GM18868 (cell line): ENCODE measurements at regions not wholly inside any gene's neighbourhood (a gene's known extent, or its start where the extent isn't known, plus 50 kb on each side); places are given as distances from the start of the nearest gene placed in this dataset.
"Not testable (repeated sequence)": the region's sequence is repeated elsewhere in the genome, so short reads cannot be mapped to it uniquely, and the experiment has no call there.

Experiments used
- ATAC-seq: cut with Tn5 transposase; IDR thresholded peaks from one replicate; pipeline ENCODE4 v1.9.1; 2021; ENCODE audit warnings: mild to moderate bottlenecking, moderate library complexity; ENCODE audit not compliant: unreplicated experiment

- no peak for ATAC-seq
Observed at GRCh38 chr12:82300611-82301010, 57.6 kb downstream of the CCDC59 start.

GRCh38 chr12:82299319-82300025 lies 58.7 kb downstream of the CCDC59 start:
- ATAC-seq: no peak

GRCh38 chr12:82290415-82290814 lies 67.8 kb downstream of the CCDC59 start:
- no peak for ATAC-seq

GRCh38 chr12:82281335-82281734 lies 76.9 kb downstream of the CCDC59 start:
- not testable (repeated sequence) for ATAC-seq

- no peak for ATAC-seq
Observed at GRCh38 chr12:82279536-82280058, 78.6 kb downstream of the CCDC59 start.

GRCh38 chr12:82277582-82277981 lies 80.6 kb downstream of the CCDC59 start:
- no peak for ATAC-seq

GRCh38 chr12:82242729-82243128 lies 115.5 kb downstream of the CCDC59 start:
- no peak for ATAC-seq

- ATAC-seq: no peak
Observed at GRCh38 chr12:82225871-82226270, 132.3 kb downstream of the CCDC59 start.

- no peak for ATAC-seq
Observed at GRCh38 chr12:82223426-82223825, 134.8 kb downstream of the CCDC59 start.

- ATAC-seq: no peak
Observed at GRCh38 chr12:82216475-82216874, 141.7 kb downstream of the CCDC59 start.

GRCh38 chr12:82213761-82214160 lies 144.4 kb downstream of the CCDC59 start:
- ATAC-seq: no peak

- no peak for ATAC-seq
Observed at GRCh38 chr12:82210882-82211281, 147.3 kb downstream of the CCDC59 start.

- ATAC-seq: no peak
Observed at GRCh38 chr12:82209533-82209932, 148.7 kb downstream of the CCDC59 start.

GRCh38 chr12:82207556-82207955 lies 150.6 kb downstream of the CCDC59 start:
- no peak for ATAC-seq

GRCh38 chr12:82203086-82203485 lies 155.1 kb downstream of the CCDC59 start:
- ATAC-seq: no peak

GRCh38 chr12:82187595-82187994 lies 170.6 kb downstream of the CCDC59 start:
- ATAC-seq: no peak

- ATAC-seq: no peak
Observed at GRCh38 chr12:82187011-82187410, 171.2 kb downstream of the CCDC59 start.

- ATAC-seq: no peak
Observed at GRCh38 chr12:82186282-82186681, 171.9 kb downstream of the CCDC59 start.

GRCh38 chr12:82184844-82185243 lies 173.3 kb downstream of the CCDC59 start:
- no peak for ATAC-seq

- ATAC-seq: no peak
Observed at GRCh38 chr12:82182601-82183190, 175.5 kb downstream of the CCDC59 start.

GRCh38 chr12:82176761-82177490 lies 181.3 kb downstream of the CCDC59 start:
- ATAC-seq: no peak

- no peak for ATAC-seq
Observed at GRCh38 chr12:82176026-82176425, 182.2 kb downstream of the CCDC59 start.
